ENCODE measurements at regions not wholly inside any gene's neighbourhood (a gene's known extent, or its start where the extent isn't known, plus 50 kb on each side); places are given as distances from the start of the nearest gene placed in this dataset.
"Not testable (repeated sequence)": the region's sequence is repeated elsewhere in the genome, so short reads cannot be mapped to it uniquely, and the experiment has no call there.

DNA sequence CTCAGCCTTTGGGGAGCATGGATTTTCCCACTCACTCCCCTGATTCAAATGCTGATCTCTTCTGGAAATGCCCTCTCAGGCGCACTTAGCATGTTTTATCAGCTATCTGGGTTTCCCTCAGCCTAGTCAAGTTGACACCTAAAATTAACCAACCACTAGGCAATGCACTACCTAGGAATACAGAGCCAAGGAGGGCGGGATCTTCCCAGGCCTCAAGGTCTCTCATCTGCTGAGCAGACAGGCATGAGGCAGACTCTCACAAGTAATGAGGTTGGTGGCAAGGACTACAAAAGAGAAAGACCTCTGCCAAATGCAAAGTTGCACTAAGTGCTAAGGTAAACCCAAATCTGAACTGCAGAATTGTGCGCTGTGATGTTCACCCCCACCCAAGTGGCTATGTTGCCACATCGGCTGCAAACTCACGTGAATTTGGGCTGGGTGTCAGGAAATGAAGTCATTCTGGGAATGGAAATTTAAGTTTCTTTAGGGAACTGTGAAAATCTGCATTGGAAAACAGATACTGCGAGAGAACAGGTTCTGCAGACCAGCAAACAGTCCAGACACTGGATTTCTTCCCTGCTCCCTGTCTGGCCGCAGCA, 332.9 kb downstream of the CACNA1B start:
- H4K20me1 ChIP-seq (ENCODE audit: insufficient read depth, low read length); H3K36me3 ChIP-seq (ENCODE audit: insufficient read depth, low read length); H3K4me1 ChIP-seq (ENCODE audit: insufficient read depth, low read length); DNase-seq (ENCODE audit: insufficient read length, low spot score, missing footprints); H3K27ac ChIP-seq (ENCODE audit: low read depth, low read length); H3K79me2 ChIP-seq (ENCODE audit: insufficient read depth, low read length); H2AFZ ChIP-seq (ENCODE audit: low read length); H3K4me2 ChIP-seq (ENCODE audit: insufficient read depth, low read length); H3K27me3 ChIP-seq (ENCODE audit: insufficient read depth, low read length); H3K4me3 ChIP-seq (ENCODE audit: insufficient read depth, low read length); H3K9me3 ChIP-seq (ENCODE audit: low read depth, low read length): not testable (repeated sequence)

DNA sequence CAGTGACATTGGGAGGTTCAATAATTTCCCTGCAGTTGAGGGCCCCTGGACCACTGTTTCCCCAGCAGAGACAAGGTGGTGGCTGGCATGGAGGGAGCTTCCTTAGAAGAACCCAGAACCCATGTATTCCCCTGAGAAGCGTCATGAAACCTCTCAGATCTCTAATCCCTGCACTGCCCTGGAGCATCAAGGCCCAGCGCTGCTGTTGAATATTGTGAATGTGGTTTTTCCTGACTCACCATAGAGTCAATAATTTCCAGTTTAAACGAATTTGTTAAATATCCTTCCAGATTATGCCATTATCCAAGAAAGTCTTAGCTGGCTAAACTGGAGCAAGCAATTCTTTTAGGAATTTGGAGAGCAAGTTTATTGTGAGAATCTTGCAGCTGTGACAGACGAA, 333.5 kb downstream of the CACNA1B start:
- not testable (repeated sequence) for H3K9me3 ChIP-seq (ENCODE audit: low read depth, low read length); H3K36me3 ChIP-seq (ENCODE audit: insufficient read depth, low read length); DNase-seq (ENCODE audit: insufficient read length, low spot score, missing footprints); H4K20me1 ChIP-seq (ENCODE audit: insufficient read depth, low read length); H3K79me2 ChIP-seq (ENCODE audit: insufficient read depth, low read length); H3K4me3 ChIP-seq (ENCODE audit: insufficient read depth, low read length); H3K27me3 ChIP-seq (ENCODE audit: insufficient read depth, low read length); H2AFZ ChIP-seq (ENCODE audit: low read length); H3K4me1 ChIP-seq (ENCODE audit: insufficient read depth, low read length); H3K27ac ChIP-seq (ENCODE audit: low read depth, low read length); H3K4me2 ChIP-seq (ENCODE audit: insufficient read depth, low read length)

DNA sequence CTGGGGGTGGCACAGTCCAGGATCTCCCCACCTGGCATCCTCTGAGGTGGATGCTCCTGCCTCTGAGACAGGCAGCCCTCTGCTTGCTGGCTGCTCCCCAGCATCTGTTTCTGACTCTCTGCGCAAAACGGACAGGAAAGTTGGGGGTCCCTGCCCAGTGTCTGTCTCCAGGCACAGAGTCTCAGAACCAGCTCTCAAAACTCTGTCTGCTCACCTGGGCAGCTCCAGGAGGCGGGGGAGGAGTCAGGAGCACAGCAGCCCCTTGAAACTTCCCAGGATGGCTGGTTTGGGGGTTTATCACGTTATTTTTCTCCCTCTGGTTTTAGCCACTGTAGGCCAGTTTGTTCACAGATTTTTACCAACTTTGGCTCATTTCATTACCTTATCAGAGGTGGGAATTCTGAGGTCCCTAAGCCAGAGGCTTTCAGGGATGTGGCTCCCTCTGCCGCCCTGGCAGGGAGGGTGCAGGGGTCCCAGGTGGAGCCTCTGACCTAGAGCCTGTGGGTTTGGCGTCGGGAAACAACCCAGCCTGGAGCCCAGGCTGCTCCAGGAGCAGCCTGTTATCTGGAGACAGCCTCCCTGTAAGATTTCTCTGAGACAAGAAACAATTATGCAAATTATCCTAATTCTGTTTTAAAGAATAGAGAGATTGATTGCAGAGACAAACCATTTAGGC, 334.1 kb downstream of the CACNA1B start:
- H4K20me1 ChIP-seq (ENCODE audit: insufficient read depth, low read length); H3K27ac ChIP-seq (ENCODE audit: low read depth, low read length); H3K36me3 ChIP-seq (ENCODE audit: insufficient read depth, low read length); H3K4me3 ChIP-seq (ENCODE audit: insufficient read depth, low read length); H2AFZ ChIP-seq (ENCODE audit: low read length); H3K27me3 ChIP-seq (ENCODE audit: insufficient read depth, low read length); H3K79me2 ChIP-seq (ENCODE audit: insufficient read depth, low read length); DNase-seq (ENCODE audit: insufficient read length, low spot score, missing footprints); H3K9me3 ChIP-seq (ENCODE audit: low read depth, low read length); H3K4me1 ChIP-seq (ENCODE audit: insufficient read depth, low read length); H3K4me2 ChIP-seq (ENCODE audit: insufficient read depth, low read length): not testable (repeated sequence)

DNA sequence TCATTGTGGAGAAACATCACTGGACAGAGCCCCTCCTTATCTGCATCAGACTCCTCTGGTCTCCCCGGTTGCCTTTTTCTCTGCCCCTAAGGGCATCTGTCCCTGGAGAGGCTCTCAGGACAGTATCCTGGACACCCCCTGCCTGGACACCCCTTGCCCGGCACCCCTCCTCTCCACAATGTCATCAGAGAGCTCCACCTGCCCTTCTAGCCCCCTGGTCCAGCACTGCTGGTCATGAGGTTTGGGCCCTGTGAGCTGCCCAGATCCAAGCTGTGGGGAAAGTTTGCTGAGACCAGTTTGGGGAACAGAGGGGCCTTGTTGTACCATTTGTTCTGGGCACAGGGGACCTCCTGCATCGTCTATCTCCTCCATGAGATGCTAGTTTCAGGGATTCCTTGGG, 335.2 kb downstream of the CACNA1B start:
- H3K4me2 ChIP-seq (ENCODE audit: insufficient read depth, low read length); H3K4me1 ChIP-seq (ENCODE audit: insufficient read depth, low read length); H4K20me1 ChIP-seq (ENCODE audit: insufficient read depth, low read length); DNase-seq (ENCODE audit: insufficient read length, low spot score, missing footprints); H3K4me3 ChIP-seq (ENCODE audit: insufficient read depth, low read length); H3K27me3 ChIP-seq (ENCODE audit: insufficient read depth, low read length); H3K36me3 ChIP-seq (ENCODE audit: insufficient read depth, low read length); H3K79me2 ChIP-seq (ENCODE audit: insufficient read depth, low read length); H3K27ac ChIP-seq (ENCODE audit: low read depth, low read length); H3K9me3 ChIP-seq (ENCODE audit: low read depth, low read length); H2AFZ ChIP-seq (ENCODE audit: low read length): not testable (repeated sequence)

GRCh38 chr9:138213748-138214147, 336.2 kb downstream of the CACNA1B start:
- not testable (repeated sequence) for H3K4me2 ChIP-seq (ENCODE audit: insufficient read depth, low read length); H3K79me2 ChIP-seq (ENCODE audit: insufficient read depth, low read length); H3K36me3 ChIP-seq (ENCODE audit: insufficient read depth, low read length); H3K27me3 ChIP-seq (ENCODE audit: insufficient read depth, low read length); H3K4me3 ChIP-seq (ENCODE audit: insufficient read depth, low read length); H3K27ac ChIP-seq (ENCODE audit: low read depth, low read length); H4K20me1 ChIP-seq (ENCODE audit: insufficient read depth, low read length); H3K9me3 ChIP-seq (ENCODE audit: low read depth, low read length); H2AFZ ChIP-seq (ENCODE audit: low read length); DNase-seq (ENCODE audit: insufficient read length, low spot score, missing footprints); H3K4me1 ChIP-seq (ENCODE audit: insufficient read depth, low read length)

DNA sequence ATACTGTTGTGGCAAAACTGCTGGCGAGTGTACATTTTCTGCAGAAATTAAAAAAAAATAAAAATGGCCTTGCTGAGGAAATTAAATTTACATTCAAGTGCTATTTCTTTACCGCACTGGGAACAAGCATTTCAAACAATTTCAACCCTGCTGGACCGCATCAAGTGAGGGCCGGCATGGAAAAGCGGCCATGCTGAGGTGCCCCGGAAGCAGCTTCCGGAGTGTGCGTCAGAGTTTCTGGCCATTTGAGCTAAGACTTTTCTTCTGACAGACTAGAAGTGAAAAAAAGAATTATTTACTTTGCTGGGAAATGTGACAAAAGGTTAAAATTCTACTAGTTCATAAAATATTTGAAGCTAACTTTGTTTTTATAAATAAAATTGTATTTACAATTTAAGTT, 337.0 kb downstream of the CACNA1B start:
- H2AFZ ChIP-seq (ENCODE audit: low read length); H4K20me1 ChIP-seq (ENCODE audit: insufficient read depth, low read length); DNase-seq (ENCODE audit: insufficient read length, low spot score, missing footprints); H3K27ac ChIP-seq (ENCODE audit: low read depth, low read length); H3K27me3 ChIP-seq (ENCODE audit: insufficient read depth, low read length); H3K4me1 ChIP-seq (ENCODE audit: insufficient read depth, low read length); H3K9me3 ChIP-seq (ENCODE audit: low read depth, low read length); H3K4me3 ChIP-seq (ENCODE audit: insufficient read depth, low read length); H3K36me3 ChIP-seq (ENCODE audit: insufficient read depth, low read length); H3K4me2 ChIP-seq (ENCODE audit: insufficient read depth, low read length); H3K79me2 ChIP-seq (ENCODE audit: insufficient read depth, low read length): not testable (repeated sequence)

- not testable (repeated sequence) for DNase-seq (ENCODE audit: insufficient read length, low spot score, missing footprints); H3K9me3 ChIP-seq (ENCODE audit: low read depth, low read length); H4K20me1 ChIP-seq (ENCODE audit: insufficient read depth, low read length); H3K4me1 ChIP-seq (ENCODE audit: insufficient read depth, low read length); H3K4me2 ChIP-seq (ENCODE audit: insufficient read depth, low read length); H3K27me3 ChIP-seq (ENCODE audit: insufficient read depth, low read length); H3K4me3 ChIP-seq (ENCODE audit: insufficient read depth, low read length); H3K79me2 ChIP-seq (ENCODE audit: insufficient read depth, low read length); H3K27ac ChIP-seq (ENCODE audit: low read depth, low read length); H2AFZ ChIP-seq (ENCODE audit: low read length); H3K36me3 ChIP-seq (ENCODE audit: insufficient read depth, low read length)
Observed at GRCh38 chr9:138215588-138215987, 338.0 kb downstream of the CACNA1B start.

- not testable (repeated sequence) for H3K9me3 ChIP-seq (ENCODE audit: low read depth, low read length); H3K79me2 ChIP-seq (ENCODE audit: insufficient read depth, low read length); H3K4me1 ChIP-seq (ENCODE audit: insufficient read depth, low read length); DNase-seq (ENCODE audit: insufficient read length, low spot score, missing footprints); H2AFZ ChIP-seq (ENCODE audit: low read length); H3K4me3 ChIP-seq (ENCODE audit: insufficient read depth, low read length); H3K36me3 ChIP-seq (ENCODE audit: insufficient read depth, low read length); H3K27ac ChIP-seq (ENCODE audit: low read depth, low read length); H3K27me3 ChIP-seq (ENCODE audit: insufficient read depth, low read length); H3K4me2 ChIP-seq (ENCODE audit: insufficient read depth, low read length); H4K20me1 ChIP-seq (ENCODE audit: insufficient read depth, low read length)
Observed at GRCh38 chr9:138216817-138217216, 339.2 kb downstream of the CACNA1B start.

DNA sequence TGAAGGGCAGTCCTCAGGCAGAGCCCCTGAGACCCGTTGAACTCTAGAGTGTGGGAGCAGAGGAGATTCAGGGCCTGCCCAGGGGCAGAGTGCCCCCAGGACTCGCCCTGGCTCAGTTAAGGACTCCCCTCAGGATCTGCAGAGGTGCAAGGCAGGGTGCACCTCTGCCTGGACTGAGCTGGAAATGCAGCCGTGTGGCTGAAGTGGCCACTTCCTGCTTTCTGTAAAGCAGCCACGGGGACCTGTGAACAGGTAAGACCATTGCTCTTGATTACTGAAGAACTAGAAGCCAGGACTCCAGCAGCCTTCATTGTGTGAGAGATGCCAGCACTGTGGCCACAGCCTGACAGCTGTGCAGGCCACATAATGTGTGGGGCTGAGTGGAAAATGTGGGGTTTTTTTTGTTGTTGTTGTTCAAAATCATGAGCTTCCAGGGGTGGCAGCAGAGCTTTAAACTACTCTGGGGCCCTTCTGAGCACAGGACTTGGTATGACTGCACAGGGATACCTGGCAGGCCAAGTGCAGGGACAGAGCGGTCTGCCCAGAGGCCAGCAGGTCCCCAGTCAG, 339.8 kb downstream of the CACNA1B start:
- not testable (repeated sequence) for H3K27me3 ChIP-seq (ENCODE audit: insufficient read depth, low read length); H3K36me3 ChIP-seq (ENCODE audit: insufficient read depth, low read length); H3K9me3 ChIP-seq (ENCODE audit: low read depth, low read length); H3K4me2 ChIP-seq (ENCODE audit: insufficient read depth, low read length); H3K4me3 ChIP-seq (ENCODE audit: insufficient read depth, low read length); DNase-seq (ENCODE audit: insufficient read length, low spot score, missing footprints); H2AFZ ChIP-seq (ENCODE audit: low read length); H4K20me1 ChIP-seq (ENCODE audit: insufficient read depth, low read length); H3K27ac ChIP-seq (ENCODE audit: low read depth, low read length); H3K4me1 ChIP-seq (ENCODE audit: insufficient read depth, low read length); H3K79me2 ChIP-seq (ENCODE audit: insufficient read depth, low read length)

Data from osteoblast (primary cell).